Stimulated activated CD8-positive, alpha-beta memory T cell treated with anti-CD3 and anti-CD28 coated beads, Interleukin-4, amount 100 ng/mL, for 4 hours (primary cell): ENCODE measurements at regions not wholly inside any gene's neighbourhood (a gene's known extent, or its start where the extent isn't known, plus 50 kb on each side); places are given as distances from the start of the nearest gene placed in this dataset.

Experiments
- DNase-seq, 2 donors: peaks; one replicate each; pipeline ENCODE4 v3.0.0-alpha.2; 2020; ENCODE audit warnings: low read depth in 2 of 2, low spot score in 1 of 2

DNA sequence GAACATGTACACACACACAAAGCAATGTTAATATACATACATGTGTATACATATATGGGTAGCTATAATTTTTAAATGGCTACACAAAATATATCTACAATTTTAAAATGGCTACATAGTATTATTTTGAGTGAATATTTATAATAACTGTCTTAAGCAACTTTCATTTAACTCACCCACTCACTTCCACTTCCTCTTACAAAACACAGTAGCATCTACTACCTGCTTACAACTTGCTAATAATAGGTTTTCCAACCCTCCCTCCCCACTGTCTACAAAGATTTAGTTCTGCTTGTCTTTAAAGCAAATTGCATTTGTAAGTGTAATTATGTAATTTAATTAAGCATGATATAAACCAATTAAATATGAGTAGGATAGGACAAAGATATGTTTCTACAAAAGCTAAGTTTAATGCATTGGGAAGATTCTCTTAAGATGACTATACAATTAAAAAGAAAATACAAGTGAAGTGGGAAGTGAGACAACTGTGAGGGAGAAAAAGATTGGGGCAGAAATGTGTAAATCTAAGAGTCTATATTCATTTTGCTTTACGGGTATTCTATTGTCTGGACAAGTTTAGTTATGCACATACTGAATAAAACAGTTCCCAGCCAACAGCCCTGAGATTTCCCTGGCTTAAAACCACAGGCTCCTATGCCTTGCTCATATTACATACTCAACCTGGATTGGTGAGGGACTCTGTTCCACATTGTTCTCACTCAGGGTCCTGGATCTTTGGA lies 583.1 kb downstream of the EFNB2 start:
- no peak for DNase-seq

- DNase-seq: no peak
Measured at GRCh38 chr13:105948143-105948542, 587.3 kb downstream of the EFNB2 start.

GRCh38 chr13:105940882-105941281 lies 594.6 kb downstream of the EFNB2 start:
- DNase-seq: no peak

- no peak for DNase-seq
Measured at GRCh38 chr13:105937451-105937850, 598.0 kb downstream of the EFNB2 start.

DNA sequence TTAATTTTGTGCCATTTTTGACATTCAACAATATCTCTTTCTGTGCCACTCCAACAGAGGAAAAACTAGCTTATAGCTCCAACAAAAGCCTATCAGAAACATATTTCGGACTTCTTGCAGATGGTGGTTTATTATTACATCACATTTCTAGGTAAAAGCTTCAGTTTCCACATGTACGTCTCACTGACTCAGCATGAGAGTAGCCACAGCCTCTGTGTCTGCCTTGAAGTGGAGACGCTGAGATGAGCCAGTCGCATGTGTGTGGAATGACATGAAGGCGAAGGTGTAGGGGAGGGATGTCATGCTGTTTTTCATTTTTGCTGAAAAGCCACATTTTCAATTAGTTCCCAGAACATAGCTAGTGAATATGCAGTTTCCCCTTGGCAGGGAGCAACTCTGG lies 598.6 kb downstream of the EFNB2 start:
- no peak for DNase-seq

DNA sequence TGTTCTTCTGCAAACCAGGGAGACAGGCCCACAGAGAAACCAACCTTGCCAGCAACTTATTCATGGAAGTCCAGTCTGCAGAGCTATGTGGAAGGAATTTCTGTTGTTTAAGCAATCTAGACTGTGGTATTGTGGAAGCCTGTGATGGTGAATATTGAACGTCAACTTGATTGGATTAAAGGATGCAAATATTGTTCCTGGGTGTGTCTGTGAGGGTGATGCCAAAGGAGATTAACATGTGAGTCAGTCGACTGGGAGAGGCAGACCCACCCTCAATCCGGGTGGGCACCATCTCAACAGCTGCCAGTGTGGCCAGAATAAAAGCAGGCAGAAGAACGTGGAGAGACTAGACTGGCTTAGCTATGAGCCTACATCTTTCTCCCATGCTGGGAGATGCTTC lies 606.0 kb downstream of the EFNB2 start:
- DNase-seq: no peak

DNA sequence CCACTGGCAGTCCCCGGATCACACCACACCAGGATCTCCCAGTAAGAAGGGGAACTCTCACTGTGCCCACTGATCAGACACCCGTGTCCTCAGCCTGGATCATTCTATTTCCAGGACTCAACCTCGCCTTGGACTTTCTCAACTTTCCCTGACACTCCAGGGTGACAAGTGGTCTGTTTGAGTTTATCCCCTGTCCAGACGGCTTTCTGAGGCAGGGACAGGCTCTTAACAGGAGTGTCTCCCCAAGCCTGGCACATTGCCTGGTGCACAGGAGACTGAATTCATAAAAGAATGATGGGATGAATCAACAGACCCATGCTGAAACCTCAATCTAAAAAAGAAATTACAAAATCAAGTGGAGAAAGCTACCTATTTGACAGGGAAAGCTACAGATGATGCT lies 606.6 kb downstream of the EFNB2 start:
- DNase-seq: no peak

GRCh38 chr13:105928048-105928447 lies 607.4 kb downstream of the EFNB2 start:
- DNase-seq: no peak

DNA sequence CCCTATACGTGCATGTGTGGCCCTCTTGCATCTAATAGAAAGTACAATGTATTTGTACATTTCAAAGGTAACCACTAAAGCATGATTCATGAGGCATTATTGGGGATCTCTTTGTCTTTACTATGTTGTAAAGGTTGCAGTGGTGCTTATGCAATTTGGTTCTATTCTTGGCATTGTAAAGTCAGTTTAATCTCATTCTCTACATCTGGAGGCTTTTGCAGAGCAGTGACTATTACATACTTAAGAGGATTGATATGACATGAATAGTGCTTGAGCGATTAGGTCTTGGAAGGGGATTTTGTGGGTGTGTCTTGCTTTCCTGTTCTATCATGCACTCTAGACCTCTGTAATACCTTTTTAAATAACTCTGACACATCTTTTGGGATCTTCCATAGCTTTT lies 610.0 kb downstream of the EFNB2 start:
- no peak for DNase-seq

DNA sequence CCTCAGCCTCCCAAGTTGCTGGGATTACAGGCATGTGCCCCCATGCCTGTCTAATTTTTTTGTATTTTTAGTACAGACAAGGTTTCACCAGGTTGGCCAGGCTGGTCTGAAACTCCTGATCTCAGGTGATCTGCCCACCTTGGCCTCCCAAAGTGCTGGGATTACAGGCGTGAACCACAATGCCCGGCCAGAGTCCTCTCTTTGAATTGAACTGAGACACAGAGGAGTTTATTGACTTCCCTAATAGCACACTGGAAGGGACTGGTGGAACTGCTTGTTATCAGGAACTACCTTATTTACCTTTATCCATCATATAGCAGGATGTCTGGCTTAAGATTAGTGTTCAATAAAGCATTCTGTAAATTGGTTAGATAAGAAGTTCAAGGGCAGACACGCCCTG lies 613.8 kb downstream of the EFNB2 start:
- no peak for DNase-seq

DNA sequence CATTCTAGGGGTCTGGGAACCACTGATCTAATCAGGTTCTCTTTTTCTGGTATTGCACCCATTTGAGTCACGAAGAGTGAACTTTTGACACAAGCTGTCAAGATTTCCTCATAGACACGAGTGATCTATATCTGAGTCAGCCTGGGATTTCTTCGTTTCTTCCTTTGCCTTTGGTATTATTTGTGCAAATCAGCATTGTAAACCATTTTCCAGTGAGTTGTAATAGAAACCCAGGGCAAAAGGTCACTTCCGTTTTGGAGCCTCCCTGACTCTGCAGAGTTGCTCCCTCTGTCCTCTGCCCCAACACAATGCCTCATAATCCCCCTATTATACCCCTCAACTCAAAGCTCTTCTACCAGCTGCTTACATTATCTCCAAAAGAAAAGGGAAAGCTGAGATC lies 615.1 kb downstream of the EFNB2 start:
- DNase-seq: no peak

DNA sequence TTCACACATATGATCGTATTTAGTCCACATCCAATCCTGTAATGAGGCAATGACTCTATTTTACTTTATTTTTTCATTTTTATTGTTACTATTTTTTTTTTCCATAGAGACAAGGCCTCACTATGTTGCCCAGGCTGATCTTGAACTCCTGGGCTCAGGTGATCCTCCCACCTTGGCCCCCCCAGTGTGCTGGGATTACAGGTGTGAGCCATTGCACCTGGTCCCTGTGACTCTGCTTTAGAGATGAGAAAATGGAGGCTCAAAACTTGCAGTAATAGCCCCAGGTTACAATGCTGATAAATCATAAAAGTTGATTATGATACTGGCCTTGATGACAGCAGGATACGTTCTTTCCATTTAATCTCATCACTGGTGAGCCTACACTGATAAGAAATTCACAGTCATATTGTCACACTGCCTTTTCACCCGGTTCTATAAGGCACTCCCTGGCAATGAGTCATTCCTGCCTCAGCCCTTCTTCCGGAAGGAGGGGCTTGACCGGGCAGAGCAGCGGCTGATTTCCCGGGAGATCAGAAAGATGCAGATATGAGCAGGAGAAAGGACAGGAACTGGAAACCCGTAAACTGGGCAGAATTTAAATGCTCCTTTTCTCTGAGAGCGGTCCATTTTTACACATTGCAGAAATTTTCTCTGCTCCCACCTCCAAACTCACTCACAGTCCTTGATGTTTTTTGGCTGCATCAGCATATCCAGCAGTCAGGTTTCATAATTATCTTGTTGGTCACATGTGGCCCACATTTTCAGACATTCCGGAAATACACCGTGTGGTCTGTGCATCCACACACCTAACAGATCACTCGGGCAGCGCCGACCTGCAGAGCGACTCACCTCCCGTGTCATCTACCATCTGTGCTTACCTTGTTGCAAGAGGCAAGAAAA lies 616.4 kb downstream of the EFNB2 start:
- no peak for DNase-seq

DNA sequence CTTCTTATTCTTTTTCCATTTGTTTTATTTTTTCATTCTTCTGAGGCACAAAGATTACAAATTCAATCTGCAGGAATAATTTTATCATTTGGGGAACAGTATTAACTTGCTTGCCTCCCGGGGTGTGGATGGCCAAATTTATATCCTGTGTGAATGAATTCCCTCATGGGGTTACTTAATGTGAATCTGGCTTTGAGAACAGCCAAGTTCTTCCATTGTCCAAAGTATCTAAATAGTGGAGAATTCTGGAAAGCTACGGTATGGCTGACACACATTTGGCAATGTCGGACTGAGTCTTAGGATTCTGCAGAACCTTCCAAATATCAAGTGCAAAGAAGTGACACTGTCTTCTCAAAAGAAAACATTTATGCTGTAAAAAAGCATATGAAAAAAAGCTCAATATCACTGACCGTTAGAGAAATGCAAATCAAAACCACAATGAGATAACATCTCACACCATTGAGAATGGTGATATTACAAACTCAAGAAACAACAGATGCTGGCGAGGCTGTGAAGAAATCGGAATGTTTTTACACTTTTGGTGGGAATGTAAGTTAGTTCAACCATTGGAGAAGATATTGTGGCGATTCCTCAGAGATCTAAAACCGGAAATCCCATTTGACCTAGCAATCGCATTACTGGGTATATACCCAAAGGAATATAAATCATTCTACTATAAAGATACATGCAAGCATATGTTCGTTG lies 620.2 kb downstream of the EFNB2 start:
- DNase-seq: no peak

- no peak for DNase-seq
Measured at GRCh38 chr13:105914291-105915036, 621.0 kb downstream of the EFNB2 start.

DNA sequence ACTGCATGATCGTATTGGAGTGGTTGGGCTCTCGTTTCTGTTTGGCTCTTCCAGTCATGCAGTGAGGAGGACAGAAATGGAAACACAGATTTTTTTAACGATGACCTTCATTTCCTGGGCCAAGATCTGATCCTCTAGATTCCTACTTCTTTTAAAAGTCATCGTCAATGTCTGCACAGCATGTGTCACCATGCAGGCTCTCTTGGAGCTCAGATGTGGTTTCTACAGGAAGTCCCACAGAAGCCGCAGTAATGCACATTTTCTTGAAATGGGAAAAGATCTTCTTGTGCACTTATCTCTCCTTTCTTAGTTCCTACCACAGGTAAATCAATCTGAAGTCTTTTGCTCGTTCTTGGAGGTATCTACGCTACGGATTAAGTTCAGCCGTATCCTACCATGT lies 626.9 kb downstream of the EFNB2 start:
- DNase-seq: no peak

DNA sequence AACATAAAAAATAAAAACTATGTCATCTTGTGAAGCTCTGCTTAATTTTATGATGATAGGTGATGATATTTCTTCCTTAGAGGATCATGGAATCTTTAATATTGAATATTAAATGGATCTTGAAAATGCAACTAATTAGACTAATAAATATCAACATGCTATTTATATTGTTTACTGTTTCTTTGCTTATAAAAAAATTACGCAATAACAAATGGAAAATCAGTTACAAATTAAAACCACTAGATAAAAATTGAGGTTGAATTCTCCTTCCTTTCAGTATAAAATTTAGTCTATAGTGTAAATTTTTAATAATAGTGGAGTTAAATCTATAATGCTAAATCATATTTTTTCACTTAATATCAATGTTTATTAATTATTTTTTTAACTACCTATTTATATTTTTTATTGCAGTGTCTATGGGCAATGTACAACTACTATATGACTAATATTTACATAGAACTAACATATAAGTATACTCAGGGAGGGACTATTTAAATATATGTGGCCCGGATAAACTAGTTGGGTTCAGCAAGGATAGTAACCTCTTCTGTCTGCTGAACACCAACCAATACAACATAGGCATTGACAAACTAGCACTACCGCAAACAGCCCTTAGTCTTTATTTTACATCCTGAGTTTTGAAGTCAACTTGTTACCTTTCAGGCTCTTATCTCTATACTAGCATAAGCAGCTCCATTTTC lies 628.0 kb downstream of the EFNB2 start:
- DNase-seq: no peak

DNA sequence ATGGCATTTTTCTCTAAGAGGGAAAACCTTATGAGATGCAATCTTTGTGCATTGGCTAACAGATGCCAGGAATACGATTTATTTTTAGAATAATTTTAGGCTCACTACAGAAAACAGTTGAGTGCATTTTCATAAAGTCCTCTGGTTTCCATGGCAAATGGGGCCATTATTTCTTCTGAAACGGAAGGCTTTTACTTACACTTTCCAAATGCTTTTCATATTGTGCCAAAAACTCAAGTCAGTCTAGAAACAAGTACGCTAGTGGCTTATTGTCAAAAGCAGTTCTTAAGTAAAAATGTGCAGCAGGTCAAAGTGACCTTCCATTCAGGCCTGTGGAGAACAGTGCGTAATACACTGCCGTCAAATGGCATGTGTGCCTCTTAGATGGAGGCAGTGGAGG lies 628.7 kb downstream of the EFNB2 start:
- no peak for DNase-seq

GRCh38 chr13:105904034-105904742 lies 631.3 kb downstream of the EFNB2 start:
- DNase-seq: no peak

DNA sequence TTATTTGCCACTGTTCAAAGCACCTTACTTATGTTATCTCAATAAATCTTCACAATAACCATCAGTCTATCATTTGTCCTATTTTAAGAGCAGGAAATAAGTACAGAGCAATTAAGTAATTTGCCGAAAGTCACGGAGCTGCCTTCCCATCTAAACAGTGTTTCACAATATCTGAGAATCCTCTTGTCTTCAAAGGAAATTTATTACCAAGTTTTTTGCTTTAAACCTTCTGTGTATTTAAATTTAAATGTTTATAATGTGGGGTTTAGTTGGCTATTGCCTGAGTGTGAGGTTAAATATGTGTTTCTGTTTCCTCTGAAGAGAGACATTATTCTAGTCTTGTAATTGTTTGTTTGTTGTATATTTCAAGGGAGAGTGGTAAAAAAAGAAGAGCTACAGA lies 633.1 kb downstream of the EFNB2 start:
- DNase-seq: no peak

DNA sequence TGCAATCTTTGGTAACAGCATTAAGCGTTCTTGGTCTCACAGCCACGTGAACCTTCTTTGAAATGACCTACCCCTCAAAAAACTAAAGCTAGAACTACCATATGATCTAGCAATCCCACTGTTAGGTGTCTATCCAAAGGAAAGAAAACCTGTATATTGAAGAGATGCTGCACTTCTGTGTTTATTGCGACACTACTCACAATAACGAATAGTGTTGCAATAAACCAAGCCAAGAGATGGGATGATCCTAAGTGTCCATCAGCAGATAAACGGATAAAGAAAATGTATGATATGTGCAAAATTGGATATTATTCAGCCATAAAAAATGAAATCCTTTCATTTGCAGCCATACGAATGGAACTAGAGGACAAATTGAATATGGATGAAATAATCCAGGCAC lies 637.9 kb downstream of the EFNB2 start:
- no peak for DNase-seq
